GM12892 (cell line): ENCODE measurements at regions not wholly inside any gene's neighbourhood (a gene's known extent, or its start where the extent isn't known, plus 50 kb on each side); places are given as distances from the start of the nearest gene placed in this dataset.

Experiments
- POLR2A ChIP-seq: IDR thresholded peaks from 2 replicates; pipeline ENCODE4 v1.6.1; 2011; ENCODE audit warnings: low read depth, low read length, control low read depth
- POLR2AphosphoS5 ChIP-seq: IDR thresholded peaks from 2 replicates; pipeline ENCODE4 v1.6.1; 2011; ENCODE audit warnings: low read depth, low read length, control low read depth
- TAF1 ChIP-seq: IDR thresholded peaks from 2 replicates; pipeline ENCODE4 v1.6.1; 2011; ENCODE audit warnings: low read depth, mild to moderate bottlenecking, control low read depth, low read length, borderline replicate concordance

GRCh38 chr15:69643476-69643875 lies 190.9 kb downstream of the RPLP1 start:
- TF ChIP-seq POLR2A: no peak
- TF ChIP-seq POLR2AphosphoS5: no peak
- no peak for TF ChIP-seq TAF1
